IMR-90 (cell line): ENCODE measurements at regions not wholly inside any gene's neighbourhood (a gene's known extent, or its start where the extent isn't known, plus 50 kb on each side); places are given as distances from the start of the nearest gene placed in this dataset. TPM values are rescaled to one million over a fixed set of nuclear protein-coding genes. Genes with fewer than 3 reads are reported as not detected.

ENCODE experiments used
- ATAC-seq: fragments of 200-7000 bp; cut with Tn5 transposase; 2 replicates; pipeline ENCODE4 v1.9.1; 2020; ENCODE audit warnings: low read depth, mild to moderate bottlenecking, moderate library complexity
- BruUV-seq: library from RNA; stranded (reverse); fragments of 400-500 nt; replicated peaks from 2 replicates; lab custom pipeline; 2021; lab: Mats Ljungman, UMichigan
- CTCF ChIA-PET: fragments of 300-600 bp; formaldehyde crosslinking; extraction: SDS; loops from one replicate; lab custom pipeline; 2021; ENCODE audit warnings: antibody characterized with exemption; lab: Yijun Ruan, JAX
- POLR2A ChIA-PET: fragments of 300-600 bp; sonication (Branson Sonifier 250); formaldehyde crosslinking; loops from one replicate; lab custom pipeline; 2022; ENCODE audit warnings: antibody characterized with exemption; ENCODE audit not compliant: unreplicated experiment; lab: Charles Lee
- DNase-seq: peaks from one replicate; pipeline ENCODE4 v3.0.0; 2013
- H2AFZ ChIP-seq: replicated peaks from 2 replicates; pipeline ENCODE3; 2013; ENCODE audit warnings: low read length, mild to moderate bottlenecking; ENCODE audit not compliant: poor library complexity
- H2AK5ac ChIP-seq: 2 replicates; pipeline ENCODE4 v1.6.1; 2013; ENCODE audit warnings: low read depth, low read length, inconsistent platforms
- H2AK9ac ChIP-seq: replicated peaks from 2 replicates; pipeline ENCODE3; 2013; ENCODE audit warnings: mild to moderate bottlenecking, low read depth, low read length, moderate library complexity; ENCODE audit not compliant: poor library complexity
- H2BK120ac ChIP-seq: 2 replicates; pipeline ENCODE4 v1.6.1; 2013; ENCODE audit warnings: low read depth, low read length, inconsistent platforms
- H2BK15ac ChIP-seq: 3 replicates; pipeline ENCODE4 v1.6.1; 2013; ENCODE audit warnings: low read depth, low read length, inconsistent platforms
- H2BK20ac ChIP-seq: 2 replicates; pipeline ENCODE4 v1.6.1; 2013; ENCODE audit warnings: low read depth, mild to moderate bottlenecking, inconsistent platforms, low read length, moderate library complexity
- H2BK5ac ChIP-seq: 2 replicates; pipeline ENCODE4 v1.6.1; 2013; ENCODE audit warnings: mild to moderate bottlenecking, low read depth, low read length, inconsistent platforms; ENCODE audit not compliant: poor library complexity, severe bottlenecking
- H3K14ac ChIP-seq: replicated peaks from 2 replicates; pipeline ENCODE4 v1.6.1; 2013; ENCODE audit warnings: low read depth, low read length, inconsistent platforms
- H3K18ac ChIP-seq: 2 replicates; pipeline ENCODE4 v1.6.1; 2013; ENCODE audit warnings: low read depth, low read length, control low read depth
- H3K23ac ChIP-seq: 2 replicates; pipeline ENCODE4 v1.6.1; 2013; ENCODE audit warnings: low read depth, low read length, inconsistent platforms
- H3K27ac ChIP-seq: 2 replicates; pipeline ENCODE4 v1.5.1; 2013; ENCODE audit warnings: mild to moderate bottlenecking, control low read depth, low read length; ENCODE audit not compliant: insufficient read depth
- H3K27me3 ChIP-seq: 2 replicates; pipeline ENCODE4 v1.6.1; 2013; ENCODE audit warnings: low read length; ENCODE audit not compliant: control insufficient read depth, insufficient read depth
- H3K36me3 ChIP-seq: 2 replicates; pipeline ENCODE4 v1.6.1; 2013; ENCODE audit warnings: low read length, mixed read lengths; ENCODE audit not compliant: control insufficient read depth, insufficient read depth
- H3K4ac ChIP-seq: 2 replicates; pipeline ENCODE4 v1.6.1; 2013; ENCODE audit warnings: low read depth, low read length, inconsistent platforms
- H3K4me1 ChIP-seq: 2 replicates; pipeline ENCODE4 v1.6.1; 2013; ENCODE audit warnings: low read length, mixed read lengths; ENCODE audit not compliant: control insufficient read depth, insufficient read depth
- H3K4me2 ChIP-seq: 2 replicates; pipeline ENCODE4 v1.6.1; 2013; ENCODE audit warnings: low read depth, mild to moderate bottlenecking, control low read depth, low read length, moderate library complexity
- H3K4me3 ChIP-seq: 2 replicates; pipeline ENCODE4 v1.5.1; 2013; ENCODE audit warnings: low read depth, mild to moderate bottlenecking, control low read depth, low read length, moderate library complexity; ENCODE audit not compliant: insufficient read depth
- H3K56ac ChIP-seq: 2 replicates; pipeline ENCODE4 v1.6.1; 2013; ENCODE audit warnings: low read length, inconsistent platforms; ENCODE audit not compliant: insufficient read depth; ENCODE audit errors: extremely low read depth
- H3K79me1 ChIP-seq, 2 experiments: 2 replicates each; pipeline ENCODE4 v1.6.1; 2013; ENCODE audit warnings: low read length in 2 of 2, inconsistent platforms in 1 of 2, low read depth in 1 of 2
- H3K9ac ChIP-seq: 2 replicates; pipeline ENCODE4 v1.6.1; 2013; ENCODE audit warnings: low read depth, low read length, control low read depth
- H3K9me1 ChIP-seq: 2 replicates; pipeline ENCODE4 v1.6.1; 2013; ENCODE audit warnings: low read length, inconsistent platforms; ENCODE audit not compliant: insufficient read depth
- H3K9me3 ChIP-seq: 2 replicates; pipeline ENCODE4 v1.6.1; 2013; ENCODE audit warnings: low read length; ENCODE audit not compliant: control insufficient read depth, insufficient read depth
- H4K20me1 ChIP-seq: 2 replicates; pipeline ENCODE4 v1.6.1; 2013; ENCODE audit warnings: low read length, inconsistent platforms; ENCODE audit not compliant: insufficient read depth
- H4K5ac ChIP-seq: 2 replicates; pipeline ENCODE4 v1.6.1; 2013; ENCODE audit warnings: mild to moderate bottlenecking, low read depth, low read length, control low read depth
- H4K8ac ChIP-seq, 2 experiments: 2 replicates each; pipeline ENCODE4 v1.6.1; 2013; ENCODE audit warnings: low read depth in 2 of 2, low read length in 2 of 2, control low read depth in 1 of 2, inconsistent platforms in 1 of 2
- H4K91ac ChIP-seq: 2 replicates; pipeline ENCODE4 v1.6.1; 2013; ENCODE audit warnings: low read depth, low read length, inconsistent platforms; ENCODE audit not compliant: insufficient read depth
- CEBPB ChIP-seq: IDR thresholded peaks from 2 replicates; pipeline ENCODE4 v1.6.1; 2012; ENCODE audit warnings: low read depth, low read length, improper control_type of control experiment
- CTCF ChIP-seq: conservative IDR thresholded peaks from 2 replicates; pipeline ENCODE4 v1.5.1; 2012; ENCODE audit warnings: mild to moderate bottlenecking, low read depth, low read length, improper control_type of control experiment
- RFX5 ChIP-seq: IDR thresholded peaks from 2 replicates; pipeline ENCODE4 v1.8.0; 2012; ENCODE audit warnings: low read depth, mild to moderate bottlenecking, low read length, moderate library complexity
- USF2 ChIP-seq: fragments of 150-350 bp; IDR thresholded peaks from 2 replicates; pipeline ENCODE4 v1.6.1; 2017; ENCODE audit warnings: mild to moderate bottlenecking, antibody characterized with exemption, low read length, low read depth
- WGBS, 2 experiments: methylation state at CpG; one replicate each; pipeline versions ENCODE4 v1.1.5 to v1.1.7; 2013; ENCODE audit warnings: missing lambda C conversion rate in 2 of 2; ENCODE audit not compliant: insufficient read length in 1 of 2; ENCODE audit errors: extremely low coverage in 2 of 2; 5-methylcytosine and 5-hydroxymethylcytosine counted together
- dilution Hi-C: fragments of 300-500 bp; cut with HindIII; formaldehyde crosslinking; loops from one replicate; pipeline ENCODE4 v1.14.3; 2018; ENCODE audit warnings: low sequenced_read_pairs; ENCODE audit not compliant: unreplicated experiment
- in situ Hi-C: fragments of 300-500 bp; cut with MboI; formaldehyde crosslinking; loops from 3 replicates; pipeline ENCODE4 v1.14.3; 2019; ENCODE audit warnings: low sequenced_read_pairs, inconsistent platforms, mixed read lengths
- intact Hi-C: fragments of 100-400 bp; cut with micrococcal nuclease; formaldehyde crosslinking; loops from 2 replicates; pipeline ENCODE4 v1.10.0; 2022
- microRNA-seq, 2 experiments: library from miRNA; stranded (forward) in 1 of 2; unstranded in 1 of 2; fragments of 10-50 nt in 1 of 2; fragments of <30 nt in 1 of 2; gene quantifications in 1 of 2; microRNA quantifications in 1 of 2; one replicate each; pipeline versions ENCODE3 to v1.1.0; 2013 to 2020; ENCODE audit not compliant: insufficient read depth in 1 of 2, insufficient read length in 1 of 2, unreplicated experiment in 1 of 2
- small RNA-seq, 5 experiments: library from RNA; depleted of rRNA; stranded (forward); fragments of <200 nt; gene quantifications; one replicate each; pipeline ENCODE3, GENCODE V24; 2012

- H3K9me3 ChIP-seq = no peaks in the 10 kb centered on the region
- no peak overlapping the region for H2BK20ac ChIP-seq
- H2BK15ac ChIP-seq = no peak overlapping the region
- H3K27ac ChIP-seq = no peak overlapping the region
- H3K4me1 ChIP-seq = no peaks in the 10 kb centered on the region
- H3K18ac ChIP-seq = no peak overlapping the region
- no peak overlapping the region for H2AFZ ChIP-seq
- H2BK120ac ChIP-seq = no peak overlapping the region
- no peak overlapping the region for H3K4me3 ChIP-seq
- H3K36me3 ChIP-seq = no peaks in the 10 kb centered on the region
- ChIA-PET CTCF (no interaction called here), POLR2A (no interaction called here)
- in situ Hi-C loops (no loop called here), dilution Hi-C loops (no loop called here), intact Hi-C loops (no loop called here)
- no peak overlapping the region for H3K4me2 ChIP-seq
- no peak for ATAC-seq
- no peak overlapping the region for H3K56ac ChIP-seq
- no peak overlapping the region for H3K4ac ChIP-seq
- DNase-seq = no peak
- no peaks in the 10 kb centered on the region for H3K79me1 ChIP-seq
- H3K9me1 ChIP-seq = 0 out of 2 replicates have a peak, but pooled peaks cover 6% of the 10 kb centered on the region
- H2BK5ac ChIP-seq = no peak overlapping the region
- BruUV-seq = no TSS peak
- 57% methylated on average over 1 of the region's 7 CpGs; no CpG with 5 or more reads in 1 of the 2 experiments for WGBS, 2 experiments
- H3K9ac ChIP-seq = no peak overlapping the region
- H4K91ac ChIP-seq = no peak overlapping the region
- TF ChIP-seq CTCF = no peak
- no peak for TF ChIP-seq CEBPB
- no peak for TF ChIP-seq RFX5
- no peak for TF ChIP-seq USF2
- H2AK5ac ChIP-seq = no peak overlapping the region
- no peaks in the 10 kb centered on the region for H3K27me3 ChIP-seq
- H4K5ac ChIP-seq = no peak overlapping the region
- H4K20me1 ChIP-seq = no peaks in the 10 kb centered on the region
- H3K14ac ChIP-seq = no peak overlapping the region
- no peak overlapping the region for H2AK9ac ChIP-seq
- no peak overlapping the region for H3K23ac ChIP-seq
- no peak overlapping the region for H4K8ac ChIP-seq
These were observed 52.2 kb upstream of the ZC3H15 start for GRCh38 chr2:186433777-186434432.

Small RNA genes lying in the stretch of these regions (microRNA-seq; reads per million reads assigned to microRNA genes)
- gene AC104058.1 (ENCODE audit: insufficient read depth, insufficient read length) = not detected

Small RNA genes lying in the stretch of these regions (small RNA-seq; reads per million reads assigned to genes)
- 0 reads per million in 5 experiments for gene AC104058.1
